Keratinocyte (primary cell): ENCODE measurements at regions not wholly inside any gene's neighbourhood (a gene's known extent, or its start where the extent isn't known, plus 50 kb on each side); places are given as distances from the start of the nearest gene placed in this dataset.

ENCODE experiments used
- DNase-seq: peaks from one replicate; pipeline ENCODE4 v3.0.0-alpha.2; 2011; ENCODE audit warnings: low read depth, missing footprints, low spot score
- FAIRE-seq: peaks from 2 replicates; lab custom pipeline; 2011; peaks lifted over from hg19 to GRCh38; lab: Jason Lieb, UNC
- H2AFZ ChIP-seq: 2 replicates; pipeline ENCODE4 v1.6.0; 2012; ENCODE audit warnings: low read length, control low read depth, inconsistent platforms; ENCODE audit not compliant: control insufficient read depth
- H3K27ac ChIP-seq: 2 replicates; pipeline ENCODE4 v1.5.1; 2011; ENCODE audit warnings: low read length; ENCODE audit not compliant: control insufficient read depth, insufficient read depth
- H3K27me3 ChIP-seq: 3 replicates; pipeline ENCODE4 v1.6.0; 2011; ENCODE audit warnings: low read length; ENCODE audit not compliant: control insufficient read depth, insufficient read depth; ENCODE audit errors: extremely low read depth
- H3K36me3 ChIP-seq, 2 experiments: 2 replicates in 1 of 2; 3 replicates in 1 of 2; pipeline ENCODE4 v1.5.1; 2011; ENCODE audit warnings: low read length in 2 of 2, mild to moderate bottlenecking in 1 of 2; ENCODE audit not compliant: control insufficient read depth in 2 of 2, insufficient read depth in 2 of 2; ENCODE audit errors: extremely low read depth in 1 of 2
- H3K4me1 ChIP-seq: 3 replicates; pipeline ENCODE4 v1.5.1; 2011; ENCODE audit warnings: low read length; ENCODE audit not compliant: control insufficient read depth, insufficient read depth; ENCODE audit errors: extremely low read depth
- H3K4me2 ChIP-seq: 3 replicates; pipeline ENCODE4 v1.6.0; 2011; ENCODE audit warnings: low read depth, low read length; ENCODE audit not compliant: control insufficient read depth, insufficient read depth; ENCODE audit errors: extremely low read depth
- H3K4me3 ChIP-seq, 3 experiments: fragments of 200-600 bp in 1 of 3; sonication (generic) in 1 of 3; 2 replicates in 2 of 3; 3 replicates in 1 of 3; pipeline ENCODE4 v1.5.1; 2011 to 2016; ENCODE audit warnings: low read length in 3 of 3, mild to moderate bottlenecking in 3 of 3, control low read depth in 2 of 3, inconsistent platforms in 1 of 3, low read depth in 1 of 3, mixed read lengths in 1 of 3, mixed run types in 1 of 3, moderate library complexity in 1 of 3; ENCODE audit not compliant: control insufficient read depth in 2 of 3, insufficient read depth in 2 of 3; ENCODE audit errors: extremely low read depth in 1 of 3
- H3K79me2 ChIP-seq: 2 replicates; pipeline ENCODE4 v1.6.0; 2012; ENCODE audit warnings: low read length; ENCODE audit not compliant: control insufficient read depth, insufficient read depth
- H3K9ac ChIP-seq: 3 replicates; pipeline ENCODE4 v1.6.0; 2011; ENCODE audit warnings: low read length; ENCODE audit not compliant: control insufficient read depth, insufficient read depth; ENCODE audit errors: extremely low read depth
- H3K9me1 ChIP-seq: 3 replicates; pipeline ENCODE4 v1.6.0; 2011; ENCODE audit warnings: low read length; ENCODE audit not compliant: control insufficient read depth, insufficient read depth; ENCODE audit errors: extremely low read depth
- H3K9me3 ChIP-seq: 2 replicates; pipeline ENCODE4 v1.5.1; 2012; ENCODE audit warnings: low read depth, low read length; ENCODE audit not compliant: control insufficient read depth
- H4K20me1 ChIP-seq: 3 replicates; pipeline ENCODE4 v1.6.0; 2011; ENCODE audit warnings: low read length; ENCODE audit not compliant: control insufficient read depth, insufficient read depth; ENCODE audit errors: extremely low read depth
- EZH2 ChIP-seq: IDR thresholded peaks from one replicate; pipeline ENCODE4 v1.6.1; 2012; ENCODE audit warnings: inconsistent platforms, mild to moderate bottlenecking, low read length, moderate library complexity
- dilution Hi-C: fragments of 300-500 bp; cut with MboI; formaldehyde crosslinking; loops from one replicate; pipeline ENCODE4 v1.7.0; 2020; ENCODE audit warnings: low sequenced_read_pairs; ENCODE audit not compliant: extremely low pct_ligation_motif_present
- TF ChIP-seq, protein P1 (sequence below), 3 experiments: IDR thresholded peaks in 1 of 3; conservative IDR thresholded peaks in 1 of 3; optimal IDR thresholded peaks in 1 of 3; 2 replicates in 2 of 3; 3 replicates in 1 of 3; pipeline versions ENCODE3 to v1.5.1; 2011; ENCODE audit warnings: low read length in 3 of 3, mild to moderate bottlenecking in 3 of 3, moderate library complexity in 2 of 3, control low read depth in 1 of 3, inconsistent platforms in 1 of 3; ENCODE audit not compliant: insufficient read depth in 2 of 3; ENCODE audit errors: extremely low read depth in 1 of 3

GRCh38 chr15:70180186-70180875 is 82.6 kb upstream of the TLE3 start:
- FAIRE-seq = no peak
- H3K79me2 ChIP-seq = no peaks in the 10 kb centered on the region
- no peaks in the 10 kb centered on the region for H4K20me1 ChIP-seq
- no peak overlapping the region for H3K4me3 ChIP-seq
- dilution Hi-C loops = no loop called here
- peaks cover 15% of the 10 kb centered on the region for H3K27me3 ChIP-seq
- H3K4me2 ChIP-seq = no peak overlapping the region
- no peak overlapping the region for H3K9ac ChIP-seq
- DNase-seq = no peak
- TF ChIP-seq, protein P1, sequence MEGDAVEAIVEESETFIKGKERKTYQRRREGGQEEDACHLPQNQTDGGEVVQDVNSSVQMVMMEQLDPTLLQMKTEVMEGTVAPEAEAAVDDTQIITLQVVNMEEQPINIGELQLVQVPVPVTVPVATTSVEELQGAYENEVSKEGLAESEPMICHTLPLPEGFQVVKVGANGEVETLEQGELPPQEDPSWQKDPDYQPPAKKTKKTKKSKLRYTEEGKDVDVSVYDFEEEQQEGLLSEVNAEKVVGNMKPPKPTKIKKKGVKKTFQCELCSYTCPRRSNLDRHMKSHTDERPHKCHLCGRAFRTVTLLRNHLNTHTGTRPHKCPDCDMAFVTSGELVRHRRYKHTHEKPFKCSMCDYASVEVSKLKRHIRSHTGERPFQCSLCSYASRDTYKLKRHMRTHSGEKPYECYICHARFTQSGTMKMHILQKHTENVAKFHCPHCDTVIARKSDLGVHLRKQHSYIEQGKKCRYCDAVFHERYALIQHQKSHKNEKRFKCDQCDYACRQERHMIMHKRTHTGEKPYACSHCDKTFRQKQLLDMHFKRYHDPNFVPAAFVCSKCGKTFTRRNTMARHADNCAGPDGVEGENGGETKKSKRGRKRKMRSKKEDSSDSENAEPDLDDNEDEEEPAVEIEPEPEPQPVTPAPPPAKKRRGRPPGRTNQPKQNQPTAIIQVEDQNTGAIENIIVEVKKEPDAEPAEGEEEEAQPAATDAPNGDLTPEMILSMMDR (optimal IDR thresholded peaks at IDR 0.05 in 1 of 3, IDR thresholded peaks at IDR 0.05 in 1 of 3, conservative IDR thresholded peaks at IDR 0.05 in 1 of 3; ENCODE audit: extremely low read depth in 1 of 3, insufficient read depth in 2 of 3, low read length in 3 of 3) = no peak
- no peak for TF ChIP-seq EZH2
- H3K27ac ChIP-seq = no peak overlapping the region
- H3K9me3 ChIP-seq = no peaks in the 10 kb centered on the region
- H2AFZ ChIP-seq = no peak overlapping the region
- no peaks in the 10 kb centered on the region for H3K36me3 ChIP-seq
- H3K4me1 ChIP-seq = peaks cover 3% of the 10 kb centered on the region
- H3K9me1 ChIP-seq = no peaks in the 10 kb centered on the region

DNA sequence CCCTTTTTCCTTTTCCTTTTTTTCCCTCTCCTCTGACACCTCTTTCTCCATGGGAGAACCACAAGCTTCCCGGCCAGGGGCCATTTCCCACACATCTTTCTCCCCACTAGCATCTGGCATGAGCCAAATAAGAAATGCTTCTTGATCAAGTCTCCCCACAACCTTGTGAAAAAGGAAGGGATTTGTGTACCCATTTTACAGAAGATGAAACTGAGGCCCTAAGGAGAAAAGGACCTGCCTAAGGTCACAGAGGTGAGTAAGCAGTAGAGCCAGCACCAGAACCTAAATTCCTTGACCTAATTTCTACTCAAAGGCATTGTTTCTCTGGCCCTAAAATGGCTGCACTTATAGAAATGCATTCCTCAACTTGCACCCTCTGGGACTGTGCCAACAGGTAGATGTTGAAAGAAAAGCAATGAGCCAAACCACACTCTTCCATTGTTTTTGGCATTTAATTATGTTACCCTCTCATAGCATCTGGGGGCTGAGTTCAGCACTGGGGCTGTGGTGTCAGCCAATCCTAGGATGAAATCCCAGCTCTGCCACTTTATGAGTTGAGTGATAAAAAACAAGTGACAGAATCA is 81.7 kb upstream of the TLE3 start:
- Histone ChIP-seq H3K9me1 (no peaks in the 10 kb centered on the region), H3K4me2 (no peak overlapping the region), H2AFZ (no peak overlapping the region), H3K9ac (no peak overlapping the region), H3K4me3 (no peak overlapping the region), H4K20me1 (no peaks in the 10 kb centered on the region), H3K9me3 (no peaks in the 10 kb centered on the region), H3K4me1 (peaks cover 3% of the 10 kb centered on the region), H3K36me3 (no peaks in the 10 kb centered on the region), H3K27ac (no peak overlapping the region), H3K27me3 (peaks cover 12% of the 10 kb centered on the region), H3K79me2 (no peaks in the 10 kb centered on the region)
- no peak for DNase-seq
- FAIRE-seq = no peak
- dilution Hi-C loops = no loop called here
- TF ChIP-seq, protein P1 (optimal IDR thresholded peaks at IDR 0.05 in 1 of 3, IDR thresholded peaks at IDR 0.05 in 1 of 3, conservative IDR thresholded peaks at IDR 0.05 in 1 of 3; ENCODE audit: extremely low read depth in 1 of 3, insufficient read depth in 2 of 3, low read length in 3 of 3) = no peak
- no peak for TF ChIP-seq EZH2
